GM12878 (cell line): ENCODE measurements at regions not wholly inside any gene's neighbourhood (a gene's known extent, or its start where the extent isn't known, plus 50 kb on each side); places are given as distances from the start of the nearest gene placed in this dataset.

Experiments used
- ATAC-seq: fragments of 200-7000 bp; cut with Tn5 transposase; 3 replicates; pipeline ENCODE4 v1.9.1; 2020; ENCODE audit warnings: mild to moderate bottlenecking, moderate library complexity
- BruUV-seq: library from RNA; stranded (reverse); fragments of 400-500 nt; replicated peaks from 2 replicates; lab custom pipeline; 2021; lab: Mats Ljungman, UMichigan
- CTCF ChIA-PET: fragments of 300-600 bp; sonication (Branson Sonifier 250); formaldehyde crosslinking; extraction: SDS; loops from one replicate; lab custom pipeline; 2021; ENCODE audit warnings: inconsistent platforms; lab: Yijun Ruan, JAX
- POLR2A ChIA-PET: fragments of 350-600 bp; formaldehyde crosslinking; extraction: SDS; loops from one replicate; lab custom pipeline; 2021; ENCODE audit warnings: inconsistent platforms; lab: Charles Lee
- RAD21 ChIA-PET: fragments of 300-600 bp; sonication (Branson Sonifier 250); formaldehyde crosslinking; loops from one replicate; lab custom pipeline; 2023; ENCODE audit warnings: antibody characterized with exemption; ENCODE audit not compliant: unreplicated experiment; lab: Charles Lee
- SMC1A ChIA-PET: fragments of 300-600 bp; sonication (Branson Sonifier 250); formaldehyde crosslinking; loops from one replicate; lab custom pipeline; 2023; ENCODE audit not compliant: unreplicated experiment, uncharacterized antibody; lab: Charles Lee
- DNase-seq: peaks from one replicate; pipeline ENCODE4 v3.0.0-alpha.2; 2011; ENCODE audit warnings: low read depth, low spot score
- FAIRE-seq: peaks from 3 replicates; lab custom pipeline; 2011; peaks lifted over from hg19 to GRCh38; lab: Jason Lieb, UNC
- H2AFZ ChIP-seq: 2 replicates; pipeline ENCODE4 v1.6.0; 2011; ENCODE audit warnings: low read depth, low read length, control low read depth; ENCODE audit not compliant: control insufficient read depth
- H3K27ac ChIP-seq: 2 replicates; pipeline ENCODE4 v1.5.1; 2011; ENCODE audit warnings: control low read depth; ENCODE audit not compliant: control insufficient read depth, insufficient read depth
- H3K27me3 ChIP-seq, 2 experiments: replicated peaks in 1 of 2; 2 replicates each; pipeline versions ENCODE4 v1.6.0 to v1.6.1; 2011; ENCODE audit warnings: low read length in 1 of 2; ENCODE audit not compliant: control insufficient read depth in 2 of 2, insufficient read depth in 2 of 2
- H3K36me3 ChIP-seq, 2 experiments: 2 replicates each; pipeline ENCODE4 v1.5.1; 2011; ENCODE audit warnings: low read length in 1 of 2; ENCODE audit not compliant: control insufficient read depth in 2 of 2, insufficient read depth in 2 of 2
- H3K4me1 ChIP-seq: 2 replicates; pipeline ENCODE4 v1.6.1; 2011; ENCODE audit warnings: mild to moderate bottlenecking, low read length, moderate library complexity, mixed read lengths; ENCODE audit not compliant: control insufficient read depth, insufficient read depth
- H3K4me2 ChIP-seq: 2 replicates; pipeline ENCODE4 v1.6.0; 2011; ENCODE audit warnings: control low read depth; ENCODE audit not compliant: control insufficient read depth, insufficient read depth
- H3K4me3 ChIP-seq: fragments of 200-600 bp; sonication (generic); 2 replicates; pipeline ENCODE4 v1.5.1; 2016
- H3K79me2 ChIP-seq: 2 replicates; pipeline ENCODE4 v1.6.0; 2011; ENCODE audit warnings: low read length; ENCODE audit not compliant: control insufficient read depth, insufficient read depth
- H3K9ac ChIP-seq: 2 replicates; pipeline ENCODE4 v1.8.0; 2011; ENCODE audit warnings: low read length, control low read depth, mixed read lengths; ENCODE audit not compliant: control insufficient read depth, insufficient read depth
- H3K9me3 ChIP-seq: replicated peaks from 3 replicates; pipeline ENCODE4 v1.5.1; 2011; ENCODE audit warnings: mild to moderate bottlenecking, low read length; ENCODE audit not compliant: control insufficient read depth, insufficient read depth
- H4K20me1 ChIP-seq: 2 replicates; pipeline ENCODE4 v1.6.0; 2011; ENCODE audit not compliant: control insufficient read depth, insufficient read depth
- CHD4 ChIP-seq: fragments of 200-600 bp; sonication (generic); IDR thresholded peaks from 2 replicates; pipeline ENCODE4 v1.6.1; 2016; ENCODE audit warnings: mild to moderate bottlenecking
- CUX1 ChIP-seq: IDR thresholded peaks from 2 replicates; pipeline ENCODE4 v1.6.1; 2012; ENCODE audit warnings: improper control_type of control experiment, low read depth, low read length; ENCODE audit not compliant: insufficient replicate concordance
- KDM1A ChIP-seq: fragments of 200-600 bp; sonication (generic); IDR thresholded peaks from 2 replicates; pipeline ENCODE4 v1.6.1; 2016; ENCODE audit warnings: borderline replicate concordance
- NFXL1 ChIP-seq: fragments of 450-650 bp; IDR thresholded peaks from 2 replicates; pipeline ENCODE4 v1.6.1; 2017; ENCODE audit warnings: antibody characterized with exemption, mild to moderate bottlenecking, borderline replicate concordance
- NFYB ChIP-seq: IDR thresholded peaks from 2 replicates; pipeline ENCODE4 v1.6.1; 2011; ENCODE audit warnings: low read depth, mild to moderate bottlenecking, low read length, improper control_type of control experiment, moderate library complexity; ENCODE audit not compliant: insufficient read depth
- PAX5 ChIP-seq: IDR thresholded peaks from 2 replicates; pipeline ENCODE4 v1.6.1; 2011; ENCODE audit warnings: low read depth, low read length, borderline replicate concordance
- PAX8 ChIP-seq: fragments of 450-650 bp; IDR thresholded peaks from 2 replicates; pipeline ENCODE4 v1.6.1; 2017; ENCODE audit warnings: mild to moderate bottlenecking, moderate library complexity
- REST ChIP-seq: IDR thresholded peaks from 2 replicates; pipeline ENCODE4 v1.6.1; 2012; ENCODE audit warnings: mild to moderate bottlenecking, low read depth, low read length
- SMAD1 ChIP-seq: fragments of 450-650 bp; IDR thresholded peaks from 2 replicates; pipeline ENCODE4 v1.6.1; 2018; ENCODE audit warnings: mild to moderate bottlenecking, low read depth; ENCODE audit not compliant: partially characterized antibody
- SREBF2 ChIP-seq: IDR thresholded peaks from 2 replicates; pipeline ENCODE4 v1.6.1; 2012; ENCODE audit warnings: mild to moderate bottlenecking, low read length
- ZBTB33 ChIP-seq: fragments of 450-650 bp; IDR thresholded peaks from 2 replicates; pipeline ENCODE4 v1.6.1; 2017; ENCODE audit warnings: mild to moderate bottlenecking
- ZZZ3 ChIP-seq: IDR thresholded peaks from 2 replicates; pipeline ENCODE4 v1.6.1; 2011; ENCODE audit warnings: low read depth; ENCODE audit not compliant: control insufficient read depth, insufficient read length
- WGBS: methylation state at CpG from one replicate; pipeline ENCODE4 v1.1.6; 2016; ENCODE audit warnings: low lambda C conversion rate; ENCODE audit not compliant: insufficient replicate concordance, insufficient coverage; ENCODE audit errors: missing lambda C conversion rate; 5-methylcytosine and 5-hydroxymethylcytosine counted together
- in situ Hi-C: fragments of 300-500 bp; cut with MboI; formaldehyde crosslinking; loops from 9 replicates; pipeline ENCODE4 v1.14.3; 2018; ENCODE audit warnings: mixed read lengths
- intact Hi-C: fragments of 100-400 bp; cut with micrococcal nuclease; formaldehyde crosslinking; loops from one replicate; pipeline ENCODE4 v1.14.2; 2022; ENCODE audit not compliant: unreplicated experiment

- FAIRE-seq: no peak
- no peak overlapping the region for H3K4me2 ChIP-seq
- POLR2A ChIA-PET: no interaction called here
- TF ChIP-seq SMAD1 (no peak), CUX1 (no peak), PAX8 (no peak), KDM1A (no peak), CHD4 (no peak), SREBF2 (no peak), NFXL1 (no peak), ZBTB33 (no peak), REST (no peak), NFYB (no peak), ZZZ3 (no peak), PAX5 (no peak)
Observed at GRCh38 chr11:57942808-57943207, 80.9 kb upstream of the OR9Q1 start.

More at GRCh38 chr11:57942808-57943207, 80.9 kb upstream of the OR9Q1 start:
- intact Hi-C loops: no loop called here
- H4K20me1 ChIP-seq: no peaks in the 10 kb centered on the region
- no peak overlapping the region for H3K9ac ChIP-seq
- no peaks in the 10 kb centered on the region for H3K4me1 ChIP-seq
- H3K36me3 ChIP-seq: no peaks in the 10 kb centered on the region
- no peak overlapping the region for H2AFZ ChIP-seq
- BruUV-seq: no TSS peak
- 6% methylated on average over 1 of the region's 1 CpG for WGBS
- ChIA-PET RAD21 (no interaction called here), SMC1A (no interaction called here), CTCF (no interaction called here)
- no peaks in the 10 kb centered on the region for H3K79me2 ChIP-seq
- H3K27ac ChIP-seq: no peak overlapping the region
- H3K27me3 ChIP-seq: peaks cover 0 to 2% of the 10 kb centered on the region in 2 experiments; a peak in 1 of 4 replicates
- in situ Hi-C loops: no loop called here
- H3K9me3 ChIP-seq: no peaks in the 10 kb centered on the region
- H3K4me3 ChIP-seq: no peak overlapping the region
- ATAC-seq (no peak), DNase-seq (no peak)
